ENCODE measurements at regions not wholly inside any gene's neighbourhood (a gene's known extent, or its start where the extent isn't known, plus 50 kb on each side); places are given as distances from the start of the nearest gene placed in this dataset.

DNA sequence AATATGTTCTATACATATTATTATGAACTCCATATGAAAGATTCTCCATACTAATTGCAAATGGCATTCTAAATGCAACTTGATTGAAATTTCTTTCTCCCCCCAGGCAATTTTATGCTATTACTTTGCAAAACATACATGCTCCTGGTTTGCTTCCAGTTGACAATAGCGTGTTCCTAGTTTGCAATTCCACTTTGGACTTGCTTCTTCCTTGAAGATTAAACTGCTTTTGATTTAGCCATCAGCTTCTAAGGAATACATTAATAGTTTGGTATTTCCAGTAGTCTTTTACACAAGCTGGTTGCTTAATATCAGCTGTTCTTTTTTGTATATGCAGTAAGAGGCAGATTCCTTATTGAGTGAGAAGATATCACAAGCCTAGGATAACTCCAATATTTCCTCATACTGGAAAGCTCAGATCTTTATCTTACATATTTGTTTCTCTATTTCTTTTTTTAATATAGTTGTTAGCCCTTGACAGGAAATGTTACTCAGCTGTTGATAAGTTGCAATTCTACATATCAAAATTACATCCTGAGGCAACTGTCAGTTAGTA is 1941.7 kb upstream of the LRRTM1 start:
- TF ChIP-seq, protein P1, sequence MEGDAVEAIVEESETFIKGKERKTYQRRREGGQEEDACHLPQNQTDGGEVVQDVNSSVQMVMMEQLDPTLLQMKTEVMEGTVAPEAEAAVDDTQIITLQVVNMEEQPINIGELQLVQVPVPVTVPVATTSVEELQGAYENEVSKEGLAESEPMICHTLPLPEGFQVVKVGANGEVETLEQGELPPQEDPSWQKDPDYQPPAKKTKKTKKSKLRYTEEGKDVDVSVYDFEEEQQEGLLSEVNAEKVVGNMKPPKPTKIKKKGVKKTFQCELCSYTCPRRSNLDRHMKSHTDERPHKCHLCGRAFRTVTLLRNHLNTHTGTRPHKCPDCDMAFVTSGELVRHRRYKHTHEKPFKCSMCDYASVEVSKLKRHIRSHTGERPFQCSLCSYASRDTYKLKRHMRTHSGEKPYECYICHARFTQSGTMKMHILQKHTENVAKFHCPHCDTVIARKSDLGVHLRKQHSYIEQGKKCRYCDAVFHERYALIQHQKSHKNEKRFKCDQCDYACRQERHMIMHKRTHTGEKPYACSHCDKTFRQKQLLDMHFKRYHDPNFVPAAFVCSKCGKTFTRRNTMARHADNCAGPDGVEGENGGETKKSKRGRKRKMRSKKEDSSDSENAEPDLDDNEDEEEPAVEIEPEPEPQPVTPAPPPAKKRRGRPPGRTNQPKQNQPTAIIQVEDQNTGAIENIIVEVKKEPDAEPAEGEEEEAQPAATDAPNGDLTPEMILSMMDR (conservative IDR thresholded peaks at IDR 0.05 in 1 of 2, IDR thresholded peaks at IDR 0.05 in 1 of 2; ENCODE audit: low read depth in 1 of 2, low read length in 2 of 2), result no peak
- TF ChIP-seq EZH2 (IDR thresholded peaks at IDR 0.05; ENCODE audit: low read length, missing control alignments), result no peak

All from fibroblast of lung (primary cell).